Thyroid gland (tissue), 4 donors: ENCODE measurements at regions not wholly inside any gene's neighbourhood (a gene's known extent, or its start where the extent isn't known, plus 50 kb on each side); places are given as distances from the start of the nearest gene placed in this dataset.

Source experiments
- CTCF ChIP-seq, 6 experiments: fragments of 200-600 bp in 3 of 6; fragments of 450-650 bp in 3 of 6; sonication (generic) in 3 of 6; IDR thresholded peaks; one replicate each; pipeline ENCODE4 v1.5.1; 2016 to 2019; ENCODE audit warnings: antibody characterized with exemption in 6 of 6, mild to moderate bottlenecking in 2 of 6, inconsistent platforms in 1 of 6, moderate library complexity in 1 of 6
- POLR2A ChIP-seq, 2 donors: fragments of 450-650 bp; IDR thresholded peaks; one replicate each; pipeline ENCODE4 v1.6.1; 2017; ENCODE audit warnings: antibody characterized with exemption in 2 of 2, mild to moderate bottlenecking in 2 of 2, moderate library complexity in 1 of 2

DNA sequence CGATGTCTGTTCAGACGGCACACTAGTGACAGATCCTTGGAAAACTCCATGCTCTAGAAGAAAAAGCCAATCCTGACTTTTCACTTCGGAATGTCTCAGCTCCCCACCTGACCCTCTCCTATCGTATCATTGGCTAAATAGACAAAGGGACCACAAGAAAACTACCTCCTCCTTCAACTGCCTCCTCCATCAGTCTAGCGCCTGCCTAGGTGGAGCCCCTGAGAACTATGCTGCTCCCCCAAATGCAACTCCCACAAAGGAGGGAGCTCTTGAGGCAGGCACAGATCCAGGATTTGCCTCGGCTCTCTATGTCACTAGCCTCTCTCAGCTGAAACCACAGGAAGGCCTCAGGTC lies 148.4 kb downstream of the TOMM20 start:
- no peak for TF ChIP-seq CTCF (IDR thresholded peaks at IDR 0.05)
- TF ChIP-seq POLR2A (IDR thresholded peaks at IDR 0.05): no peak
